Gastroesophageal sphincter (tissue), 3 donors: ENCODE measurements at regions not wholly inside any gene's neighbourhood (a gene's known extent, or its start where the extent isn't known, plus 50 kb on each side); places are given as distances from the start of the nearest gene placed in this dataset.

Experiments
- POLR2A ChIP-seq, 2 donors: fragments of 450-650 bp; IDR thresholded peaks; one replicate each; pipeline ENCODE4 v1.6.1; 2017; ENCODE audit warnings: antibody characterized with exemption in 2 of 2, mild to moderate bottlenecking in 2 of 2, moderate library complexity in 1 of 2
- POLR2AphosphoS5 ChIP-seq: sonication (generic); formaldehyde crosslinking; IDR thresholded peaks from one replicate; pipeline ENCODE4 v1.6.1; 2017; ENCODE audit warnings: antibody characterized with exemption
- TF ChIP-seq, protein P1 (sequence below), 4 experiments: fragments of 200-600 bp in 2 of 4; fragments of 450-650 bp in 2 of 4; sonication (generic) in 1 of 4; IDR thresholded peaks; one replicate each; pipeline ENCODE4 v1.5.1; 2017 to 2019; ENCODE audit warnings: antibody characterized with exemption in 4 of 4, mild to moderate bottlenecking in 2 of 4, moderate library complexity in 2 of 4

DNA sequence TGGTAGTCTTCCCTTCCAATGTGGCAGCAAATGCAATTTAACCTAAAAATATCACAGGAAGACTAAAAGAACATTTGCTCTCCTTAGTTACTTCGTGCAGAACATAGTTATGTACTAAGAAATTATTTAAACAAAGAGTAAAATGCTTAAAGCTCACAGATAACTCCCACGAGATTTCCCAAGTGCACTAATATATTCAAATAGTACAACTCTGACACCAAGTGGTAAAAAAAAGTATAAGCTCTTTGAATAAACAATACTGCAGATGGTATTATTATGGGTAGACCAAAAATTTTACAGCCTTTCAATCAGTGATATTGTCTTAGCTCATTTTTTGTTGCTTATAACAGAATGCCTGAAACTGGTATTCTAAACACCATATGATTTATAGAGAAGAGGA, 52.8 kb upstream of the FILIP1 start:
- TF ChIP-seq, protein P1, sequence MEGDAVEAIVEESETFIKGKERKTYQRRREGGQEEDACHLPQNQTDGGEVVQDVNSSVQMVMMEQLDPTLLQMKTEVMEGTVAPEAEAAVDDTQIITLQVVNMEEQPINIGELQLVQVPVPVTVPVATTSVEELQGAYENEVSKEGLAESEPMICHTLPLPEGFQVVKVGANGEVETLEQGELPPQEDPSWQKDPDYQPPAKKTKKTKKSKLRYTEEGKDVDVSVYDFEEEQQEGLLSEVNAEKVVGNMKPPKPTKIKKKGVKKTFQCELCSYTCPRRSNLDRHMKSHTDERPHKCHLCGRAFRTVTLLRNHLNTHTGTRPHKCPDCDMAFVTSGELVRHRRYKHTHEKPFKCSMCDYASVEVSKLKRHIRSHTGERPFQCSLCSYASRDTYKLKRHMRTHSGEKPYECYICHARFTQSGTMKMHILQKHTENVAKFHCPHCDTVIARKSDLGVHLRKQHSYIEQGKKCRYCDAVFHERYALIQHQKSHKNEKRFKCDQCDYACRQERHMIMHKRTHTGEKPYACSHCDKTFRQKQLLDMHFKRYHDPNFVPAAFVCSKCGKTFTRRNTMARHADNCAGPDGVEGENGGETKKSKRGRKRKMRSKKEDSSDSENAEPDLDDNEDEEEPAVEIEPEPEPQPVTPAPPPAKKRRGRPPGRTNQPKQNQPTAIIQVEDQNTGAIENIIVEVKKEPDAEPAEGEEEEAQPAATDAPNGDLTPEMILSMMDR (IDR thresholded peaks at IDR 0.05) = peak; percentile 8 to 44 (median 30)
- no peak for TF ChIP-seq POLR2A (IDR thresholded peaks at IDR 0.05)
- no peak for TF ChIP-seq POLR2AphosphoS5
